ENCODE measurements at regions not wholly inside any gene's neighbourhood (a gene's known extent, or its start where the extent isn't known, plus 50 kb on each side); places are given as distances from the start of the nearest gene placed in this dataset.

- no peak for DNase-seq
Measured at GRCh38 chr15:25250011-25250596, 188.7 kb downstream of the UBE3A start.

GRCh38 chr15:25250906-25251622, 187.8 kb downstream of the UBE3A start:
- no peak for DNase-seq

- no peak for DNase-seq
Measured at GRCh38 chr15:25251700-25252390, 187.0 kb downstream of the UBE3A start.

GRCh38 chr15:25253048-25253973, 185.5 kb downstream of the UBE3A start:
- peak in 1 of 2 experiments; percentile 24 for DNase-seq

- no peak for DNase-seq
Measured at GRCh38 chr15:25268166-25268565, 170.7 kb downstream of the UBE3A start.

All from cerebellar nuclear complex (tissue), 1 donor.